ENCODE measurements at regions not wholly inside any gene's neighbourhood (a gene's known extent, or its start where the extent isn't known, plus 50 kb on each side); places are given as distances from the start of the nearest gene placed in this dataset.

- no peaks in the 10 kb centered on the region for H4K20me1 ChIP-seq (replicated peaks in 1 of 2; ENCODE audit: control insufficient read depth in 1 of 2, insufficient read depth in 2 of 2, low read length in 2 of 2)
- no peak overlapping the region for H3K9ac ChIP-seq (replicated peaks in 1 of 4; ENCODE audit: extremely low read depth in 1 of 4, low read depth in 3 of 4, low read length in 3 of 4)
- no peak overlapping the region for H3K23ac ChIP-seq (ENCODE audit: insufficient read length)
- H3K79me1 ChIP-seq (ENCODE audit: low read depth, low read length), result no peaks in the 10 kb centered on the region
- no peak overlapping the region for H2BK15ac ChIP-seq (ENCODE audit: low read length)
- H2AK5ac ChIP-seq (ENCODE audit: low read depth, low read length), result no peak overlapping the region
- H3K4me2 ChIP-seq (ENCODE audit: insufficient read depth in 1 of 2, low read depth in 2 of 2, low read length in 2 of 2), result no peak overlapping the region
- H3K27me3 ChIP-seq (replicated peaks in 1 of 4; ENCODE audit: control insufficient read depth in 3 of 4, extremely low read depth in 1 of 4, insufficient read depth in 3 of 4, low read length in 3 of 4), result no peaks in the 10 kb centered on the region
- H3K18ac ChIP-seq (ENCODE audit: extremely low read depth, low read length), result no peak overlapping the region
- H2AFZ ChIP-seq (ENCODE audit: low read length), result no peak overlapping the region
- H3K4me1 ChIP-seq (replicated peaks in 1 of 4; ENCODE audit: control insufficient read depth in 3 of 4, insufficient read depth in 4 of 4, low read length in 3 of 4), result peaks cover 0 to 9% (median 4%) of the 10 kb centered on the region in 4 experiments; a peak in 4 of 7 replicates
- H3K23me2 ChIP-seq (ENCODE audit: low read depth, low read length), result no peaks in the 10 kb centered on the region
- H3K36me3 ChIP-seq (ENCODE audit: control insufficient read depth in 2 of 4, insufficient read depth in 4 of 4, low read length in 3 of 4), result no peaks in the 10 kb centered on the region
- H4K5ac ChIP-seq (ENCODE audit: insufficient read length, low read depth, low read length), result no peak overlapping the region
- no peak overlapping the region for H4K91ac ChIP-seq (replicated peaks; ENCODE audit: insufficient read length, low read length)
- no peak overlapping the region for H3K27ac ChIP-seq (ENCODE audit: low read depth, low read length)
- H3K79me2 ChIP-seq (ENCODE audit: control insufficient read depth in 1 of 2, insufficient read depth in 2 of 2, low read length in 2 of 2), result no peaks in the 10 kb centered on the region
- FAIRE-seq (no peak), DNase-seq (ENCODE audit: low read depth in 1 of 2, low spot score in 2 of 2) (no peak)
- no peak overlapping the region for H2BK5ac ChIP-seq (ENCODE audit: low read depth, low read length)
- no peaks in the 10 kb centered on the region for H3K9me3 ChIP-seq (ENCODE audit: insufficient read depth in 2 of 2, low read depth in 1 of 2, low read length in 1 of 2)
- H2BK12ac ChIP-seq (ENCODE audit: low read depth, low read length), result no peak overlapping the region
- CTCF ChIA-PET (ENCODE audit: partially characterized antibody), result interaction anchor here (0.6 to 1.4 kb wide), 2 partner anchors 13 to 264 kb away, joined by 3 to 5 read pairs; no protein-coding TSS in a partner anchor
- no peak overlapping the region for H2BK120ac ChIP-seq (replicated peaks; ENCODE audit: low read depth, low read length)
- no peak overlapping the region for H4K8ac ChIP-seq (ENCODE audit: extremely low read depth, insufficient read depth, low read length)
- H3K4ac ChIP-seq (replicated peaks; ENCODE audit: insufficient read length, low read depth, low read length), result no peak overlapping the region
- no peak overlapping the region for H2BK20ac ChIP-seq (ENCODE audit: low read length)
- POLR2A ChIA-PET (ENCODE audit: partially characterized antibody), result interaction anchor here (1.1 kb wide), 1 partner anchor 18 kb away, joined by 3 read pairs; no protein-coding TSS in a partner anchor
- 92% methylated on average over 4 of the region's 4 CpGs; no CpG with 5 or more reads in 1 of the 2 experiments for WGBS, 2 experiments (ENCODE audit: extremely low coverage in 1 of 2, insufficient coverage in 1 of 2, insufficient read length in 1 of 2, insufficient replicate concordance in 2 of 2, low coverage in 1 of 2, low lambda C conversion rate in 2 of 2, missing lambda C conversion rate in 1 of 2)
- no peak overlapping the region for H3K4me3 ChIP-seq (ENCODE audit: extremely low read depth in 1 of 4, insufficient read depth in 2 of 4, low read depth in 3 of 4, low read length in 4 of 4)
- H3K56ac ChIP-seq (replicated peaks; ENCODE audit: insufficient read length, low read depth, low read length), result no peak overlapping the region
- no peak overlapping the region for H3K14ac ChIP-seq (ENCODE audit: insufficient read length)
- TF ChIP-seq SP1 (IDR thresholded peaks at IDR 0.05; ENCODE audit: low read depth, low read length) (no peak), BCL11A (IDR thresholded peaks at IDR 0.05; ENCODE audit: low read depth in 2 of 2, low read length in 2 of 2) (no peak), HDAC6 (IDR thresholded peaks at IDR 0.05; ENCODE audit: low read depth, low read length) (no peak), KDM1A (IDR thresholded peaks at IDR 0.05; ENCODE audit: borderline replicate concordance, low read length) (no peak), JUN (IDR thresholded peaks at IDR 0.05; ENCODE audit: low read depth, low read length) (no peak), RXRA (IDR thresholded peaks at IDR 0.05; ENCODE audit: insufficient read depth, low read depth, low read length) (no peak), GTF2F1 (IDR thresholded peaks at IDR 0.05; ENCODE audit: borderline replicate concordance, low read depth, low read length) (no peak), SIRT6 (IDR thresholded peaks at IDR 0.05; ENCODE audit: low read length) (no peak), CBX8 (IDR thresholded peaks at IDR 0.05; ENCODE audit: borderline replicate concordance, low read depth, low read length) (no peak), TCF12 (IDR thresholded peaks at IDR 0.05; ENCODE audit: low read depth, low read length) (no peak), RFX5 (IDR thresholded peaks at IDR 0.05; ENCODE audit: borderline replicate concordance, low read depth, low read length) (no peak)
- TF ChIP-seq, protein P1, sequence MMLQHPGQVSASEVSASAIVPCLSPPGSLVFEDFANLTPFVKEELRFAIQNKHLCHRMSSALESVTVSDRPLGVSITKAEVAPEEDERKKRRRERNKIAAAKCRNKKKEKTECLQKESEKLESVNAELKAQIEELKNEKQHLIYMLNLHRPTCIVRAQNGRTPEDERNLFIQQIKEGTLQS (IDR thresholded peaks at IDR 0.05; ENCODE audit: insufficient read depth, low read depth, low read length), result no peak
These were observed 154.0 kb upstream of the RASGEF1B start for GRCh38 chr4:81625422-81626417.

Data from H1 (cell line).